Inflammatory macrophage (primary cell): ENCODE measurements at regions not wholly inside any gene's neighbourhood (a gene's known extent, or its start where the extent isn't known, plus 50 kb on each side); places are given as distances from the start of the nearest gene placed in this dataset.
"Not testable (repeated sequence)": the region's sequence is repeated elsewhere in the genome, so short reads cannot be mapped to it uniquely, and the experiment has no call there.

Experiments
- DNase-seq, 2 donors: peaks; one replicate each; pipeline ENCODE4 v3.0.0-alpha.2; 2020 to 2022

GRCh38 chr2:31735716-31736115 lies 155.0 kb upstream of the SRD5A2 start:
- DNase-seq = no peak

DNA sequence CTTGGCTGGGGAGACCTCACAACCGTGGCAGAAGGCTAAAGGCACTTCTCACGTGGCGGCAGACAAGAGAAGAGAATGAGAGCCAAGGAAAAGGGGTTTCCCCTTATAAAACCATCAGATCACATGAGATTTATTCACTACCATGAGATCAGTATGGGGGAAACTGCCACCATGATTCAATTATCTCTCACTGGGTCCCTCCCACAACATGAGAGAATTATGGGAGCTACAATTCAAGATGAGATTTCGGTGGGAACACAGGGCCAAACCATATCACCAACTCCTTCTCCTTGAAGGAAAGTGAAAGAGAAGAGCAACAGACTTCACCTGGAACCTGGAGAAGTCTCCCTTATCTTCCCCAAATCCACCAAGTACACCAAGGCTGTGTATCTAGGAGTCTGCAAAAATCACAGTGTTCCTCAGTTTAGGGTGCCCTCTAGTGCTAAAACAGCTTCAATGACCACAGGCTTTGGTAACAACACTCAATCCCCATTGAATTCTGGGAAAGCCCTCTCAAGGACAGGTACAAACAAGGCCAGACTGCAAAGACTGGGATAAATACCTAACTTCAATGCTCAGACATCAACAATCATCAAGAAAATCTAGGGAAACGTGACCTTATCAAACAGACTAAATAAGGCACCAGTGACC lies 148.8 kb upstream of the SRD5A2 start:
- DNase-seq = no peak

GRCh38 chr2:31729065-31729439 lies 148.3 kb upstream of the SRD5A2 start:
- DNase-seq = no peak

DNA sequence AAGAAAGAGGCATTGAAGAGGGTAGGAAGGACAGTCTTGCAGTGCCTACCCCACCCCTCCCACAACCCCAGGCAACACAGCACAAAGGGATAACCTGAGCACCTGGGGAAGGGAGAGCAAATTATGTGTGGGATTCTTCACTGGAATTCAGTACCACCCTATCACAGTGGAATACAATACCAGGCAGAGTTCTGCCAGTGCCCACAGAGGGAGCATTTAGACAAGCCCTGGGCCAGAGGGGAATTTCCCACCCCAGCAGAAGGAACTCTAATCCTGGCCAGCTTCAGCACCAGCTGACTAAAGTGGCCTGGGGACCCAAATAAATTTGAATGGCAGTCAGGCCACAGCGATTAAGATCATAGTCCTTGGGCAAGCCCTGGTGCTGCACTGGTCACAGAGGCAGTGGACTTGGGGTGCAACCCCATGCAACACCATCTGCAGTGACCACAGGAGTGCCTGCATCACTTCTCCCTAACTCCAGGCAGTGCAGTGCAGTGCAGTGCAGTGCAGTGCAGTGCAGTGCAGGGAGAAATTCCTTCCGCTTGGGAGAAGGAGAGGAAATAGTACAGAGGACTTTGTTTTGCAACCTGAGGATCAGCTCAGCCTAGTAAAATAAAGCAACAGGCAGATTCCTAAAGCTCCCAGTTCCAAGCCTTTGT lies 147.8 kb upstream of the SRD5A2 start:
- no peak for DNase-seq

- DNase-seq = no peak
These were observed 145.7 kb upstream of the SRD5A2 start for GRCh38 chr2:31726457-31726856.

GRCh38 chr2:31725444-31725843 lies 144.7 kb upstream of the SRD5A2 start:
- DNase-seq = no peak

GRCh38 chr2:31711737-31712136 lies 131.0 kb upstream of the SRD5A2 start:
- DNase-seq = no peak

DNA sequence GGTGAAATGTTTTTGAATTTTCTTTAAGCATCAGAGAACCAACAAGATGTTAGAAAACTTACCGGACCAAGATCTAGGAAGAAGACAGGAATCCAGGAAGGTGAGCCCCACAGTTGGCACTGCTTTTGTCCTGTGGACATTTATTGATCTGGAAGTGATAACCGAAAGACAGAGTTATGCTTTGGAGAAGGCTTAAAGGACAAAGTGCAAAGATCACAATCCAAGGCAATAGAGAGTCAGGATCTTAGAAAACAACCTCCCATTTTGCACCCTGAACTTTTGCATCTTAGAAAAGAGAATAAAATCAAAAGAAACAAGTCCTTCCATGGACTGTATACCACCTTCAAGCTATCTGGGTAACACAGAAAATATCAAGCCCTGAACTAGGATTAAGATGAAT lies 129.4 kb upstream of the SRD5A2 start:
- DNase-seq = no peak

GRCh38 chr2:31707992-31708391 lies 127.3 kb upstream of the SRD5A2 start:
- DNase-seq = no peak

GRCh38 chr2:31704561-31705212 lies 123.9 kb upstream of the SRD5A2 start:
- no peak for DNase-seq

- no peak for DNase-seq
These were observed 122.5 kb upstream of the SRD5A2 start for GRCh38 chr2:31703253-31703652.

- no peak for DNase-seq
These were observed 118.0 kb upstream of the SRD5A2 start for GRCh38 chr2:31698722-31699121.

- DNase-seq = no peak
These were observed 115.3 kb upstream of the SRD5A2 start for GRCh38 chr2:31696068-31696467.

DNA sequence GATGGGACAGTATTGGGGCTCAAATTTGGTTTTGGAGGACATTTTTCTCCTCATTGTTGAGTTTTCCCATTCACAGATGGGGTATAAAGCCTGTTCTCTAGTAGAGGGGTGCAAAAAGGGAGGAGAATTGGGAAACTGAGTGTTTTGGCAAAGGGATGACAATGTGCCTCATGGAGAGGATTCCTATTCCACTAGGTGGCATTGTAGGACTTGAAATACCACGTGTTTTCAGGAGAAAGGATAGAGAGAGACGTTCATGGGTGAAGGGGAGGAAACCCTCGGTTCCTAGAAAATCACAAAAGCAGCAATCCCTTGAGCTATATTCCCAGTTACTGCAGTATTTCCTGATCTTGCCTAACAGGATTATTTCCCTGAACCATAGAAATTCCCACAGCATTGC lies 113.7 kb upstream of the SRD5A2 start:
- DNase-seq = no peak

- DNase-seq = peak in 1 of 2 donors; percentile 1
These were observed 113.1 kb upstream of the SRD5A2 start for GRCh38 chr2:31693882-31694281.

GRCh38 chr2:31688282-31688681 lies 107.5 kb upstream of the SRD5A2 start:
- peak; percentile 25 to 42 for DNase-seq

DNA sequence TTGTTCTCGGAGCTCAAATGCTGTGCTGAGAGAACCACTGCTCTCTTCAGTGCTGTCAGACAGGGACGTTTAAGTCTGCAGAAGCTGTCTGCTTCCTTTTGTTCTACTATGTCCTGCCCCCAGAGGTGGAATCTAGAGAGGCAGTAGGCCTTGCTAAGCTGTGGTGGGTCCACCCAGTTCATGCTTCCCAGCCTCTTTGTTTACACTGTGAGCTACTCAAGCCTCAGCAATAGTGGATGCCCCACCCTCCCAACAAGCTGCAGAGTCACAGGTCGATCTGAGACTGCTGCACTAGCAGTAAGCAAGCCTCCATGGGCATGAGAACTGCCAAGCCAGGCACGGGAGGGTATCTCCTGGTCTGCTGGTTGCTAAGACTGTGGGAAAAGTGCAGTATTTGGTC lies 102.8 kb upstream of the SRD5A2 start:
- not testable (repeated sequence) for DNase-seq

DNA sequence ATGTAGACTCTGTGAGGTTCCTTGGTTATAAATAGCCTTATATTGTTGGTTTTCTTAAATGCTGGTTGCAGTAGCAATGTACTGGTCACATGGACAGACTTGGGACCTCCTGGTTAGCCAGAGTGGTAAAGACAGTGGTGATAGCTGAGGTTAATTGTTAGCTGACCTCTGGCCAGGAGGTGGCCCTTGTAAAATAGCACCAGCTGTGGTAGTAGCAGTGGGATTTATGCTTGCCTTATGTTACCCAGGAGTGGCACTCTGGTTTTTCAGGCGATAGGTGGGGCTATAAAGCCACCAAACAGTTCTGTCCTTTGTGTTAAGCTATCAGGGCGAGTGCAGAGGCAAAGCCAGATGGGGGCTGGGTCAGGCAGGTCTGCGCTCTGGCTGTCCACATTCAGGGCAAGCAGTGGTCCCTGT lies 94.8 kb upstream of the SRD5A2 start:
- no peak for DNase-seq

GRCh38 chr2:31674446-31674845 lies 93.7 kb upstream of the SRD5A2 start:
- DNase-seq = no peak

DNA sequence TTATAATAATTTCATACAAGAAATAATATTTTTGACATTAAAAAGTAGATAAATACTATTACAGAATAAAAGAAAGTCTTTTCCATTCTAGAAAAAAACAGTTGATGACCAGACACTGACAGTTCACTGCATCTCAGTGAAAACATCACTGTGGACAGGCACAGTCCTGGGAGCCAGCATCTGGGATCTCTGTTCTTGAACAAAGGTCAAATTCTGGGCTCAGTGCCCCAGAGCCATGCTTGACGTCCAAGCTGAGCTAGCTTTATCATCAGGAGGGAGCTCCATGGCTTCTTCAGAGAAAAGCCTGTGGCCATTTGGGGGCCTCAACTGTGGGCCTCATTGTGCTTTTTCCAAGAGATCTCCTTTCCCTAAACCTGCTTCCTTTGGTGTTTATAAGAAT lies 86.1 kb upstream of the SRD5A2 start:
- no peak for DNase-seq

DNA sequence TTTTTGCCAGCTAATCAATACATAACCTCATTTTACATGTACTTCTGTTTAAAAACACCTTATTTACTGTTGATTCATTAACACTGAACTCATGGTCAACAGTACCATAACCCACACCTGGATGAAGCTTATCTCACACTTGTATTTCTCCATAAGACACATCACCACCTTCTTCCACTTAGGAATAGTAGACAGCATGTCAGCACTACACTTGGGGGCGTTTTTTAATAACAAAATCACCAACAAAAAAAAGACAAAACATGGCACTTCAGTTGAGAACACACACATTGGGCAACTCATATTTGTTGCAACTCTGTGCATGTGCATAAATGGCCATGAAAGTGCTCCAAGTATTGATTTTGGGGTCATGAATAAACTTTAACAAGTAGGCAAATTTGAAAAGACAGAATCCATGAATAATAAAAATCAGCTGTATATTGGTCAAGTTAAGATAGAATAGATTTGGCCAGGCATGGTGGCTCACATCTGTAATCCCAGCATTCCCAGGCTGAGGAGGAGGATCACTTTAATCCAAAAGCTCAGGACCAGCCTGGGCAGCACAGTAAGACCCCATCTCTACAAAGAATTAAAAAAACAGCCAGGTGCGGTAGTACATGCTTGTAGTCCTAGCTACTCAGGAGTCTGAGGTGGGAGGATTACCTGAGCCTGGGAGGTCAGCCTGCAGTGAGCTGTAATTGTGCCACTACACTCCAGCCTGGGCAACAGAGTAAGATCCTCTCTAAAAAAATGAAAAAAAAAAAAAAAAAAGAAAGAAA lies 84.4 kb upstream of the SRD5A2 start:
- DNase-seq = no peak

- DNase-seq = no peak
These were observed 80.1 kb upstream of the SRD5A2 start for GRCh38 chr2:31660812-31661335.

DNA sequence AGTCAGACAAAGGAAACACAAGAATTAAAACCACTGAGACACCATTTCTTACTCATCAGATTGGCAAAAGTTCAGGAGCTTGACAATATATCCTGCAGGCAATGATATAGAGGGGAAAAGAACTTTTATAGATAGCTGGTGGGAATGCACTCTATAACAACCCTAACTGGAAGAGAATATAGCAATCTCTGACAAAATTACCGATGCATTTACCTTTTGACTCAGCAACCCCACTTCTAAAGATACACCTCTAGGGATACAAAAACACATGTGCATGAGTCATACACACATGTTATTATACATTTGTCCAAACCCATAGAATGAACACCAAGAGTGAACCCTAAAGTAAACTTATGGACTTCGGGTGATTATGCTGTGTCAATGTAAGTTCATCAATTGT lies 79.4 kb upstream of the SRD5A2 start:
- no peak for DNase-seq
